HCT116 (cell line): ENCODE measurements at regions not wholly inside any gene's neighbourhood (a gene's known extent, or its start where the extent isn't known, plus 50 kb on each side); places are given as distances from the start of the nearest gene placed in this dataset.

Source experiments
- ATAC-seq: fragments of 200-7000 bp; cut with Tn5 transposase; 2 replicates; pipeline ENCODE4 v1.9.1; 2020; ENCODE audit warnings: mild to moderate bottlenecking, moderate library complexity
- BruUV-seq: library from RNA; stranded (reverse); fragments of 400-500 nt; replicated peaks from 2 replicates; lab custom pipeline; 2021; lab: Mats Ljungman, UMichigan
- CTCF ChIA-PET: fragments of 300-600 bp; sonication (Branson Sonifier 250); formaldehyde crosslinking; loops from one replicate; lab custom pipeline; 2021; ENCODE audit warnings: antibody characterized with exemption; lab: Charles Lee
- POLR2A ChIA-PET: fragments of 300-600, 350-600 bp; sonication (Branson Sonifier 250); formaldehyde crosslinking; loops from one replicate; lab custom pipeline; 2021; ENCODE audit warnings: antibody characterized with exemption; lab: Charles Lee
- RAD21 ChIA-PET, 2 experiments: fragments of 300-600 bp; sonication (Branson Sonifier 250); formaldehyde crosslinking; loops; one replicate each; lab custom pipeline; 2023; ENCODE audit warnings: low total read pairs in 2 of 2; ENCODE audit not compliant: uncharacterized antibody in 2 of 2, unreplicated experiment in 2 of 2, low non-redundant PET in 1 of 2; lab: Charles Lee
- DNase-seq: peaks from one replicate; pipeline ENCODE4 v3.0.0-alpha.2; 2010; ENCODE audit warnings: low read depth, low spot score
- H2AFZ ChIP-seq: fragments of 200-600 bp; shearing (Covaris generic), sonication (generic); 2 replicates; pipeline ENCODE4 v1.6.1; 2017; ENCODE audit warnings: low read depth, mixed run types, mixed read lengths, antibody characterized with exemption, low read length; ENCODE audit not compliant: poor library complexity, severe bottlenecking
- H3K27ac ChIP-seq: 2 replicates; pipeline ENCODE4 v1.5.1; 2012; ENCODE audit warnings: low read depth, low read length
- H3K27me3 ChIP-seq: fragments of 200-600 bp; sonication (generic); 2 replicates; pipeline ENCODE4 v1.6.1; 2016; ENCODE audit warnings: mixed run types, low read length, mixed read lengths; ENCODE audit not compliant: insufficient read depth
- H3K36me3 ChIP-seq, 2 experiments: fragments of 200-500 bp in 1 of 2; fragments of 200-600 bp in 1 of 2; sonication (Bioruptor generic) in 1 of 2; sonication (generic) in 1 of 2; 2 replicates each; pipeline versions ENCODE4 v1.5.1 to v1.6.1; 2014 to 2016; ENCODE audit warnings: low read length in 2 of 2, inconsistent platforms in 1 of 2, mixed read lengths in 1 of 2, mixed run types in 1 of 2; ENCODE audit not compliant: insufficient read depth in 2 of 2, control insufficient read depth in 1 of 2
- H3K4me1 ChIP-seq, 2 experiments: fragments of 200-600 bp in 1 of 2; sonication (generic) in 1 of 2; 2 replicates each; pipeline versions ENCODE4 v1.5.1 to v1.6.1; 2012 to 2017; ENCODE audit warnings: low read length in 2 of 2, inconsistent platforms in 1 of 2, mild to moderate bottlenecking in 1 of 2, mixed read lengths in 1 of 2, mixed run types in 1 of 2, moderate library complexity in 1 of 2; ENCODE audit not compliant: insufficient read depth in 2 of 2, control insufficient read depth in 1 of 2
- H3K4me2 ChIP-seq: fragments of 200-600 bp; sonication (generic); 2 replicates; pipeline ENCODE4 v1.6.1; 2017; ENCODE audit warnings: mixed run types, low read length, mixed read lengths
- H3K4me3 ChIP-seq, 2 experiments: fragments of 200-600 bp in 1 of 2; sonication (generic) in 1 of 2; replicated peaks in 1 of 2; 2 replicates each; pipeline ENCODE4 v1.5.1; 2011 to 2016; ENCODE audit warnings: low read length in 2 of 2, control low read depth in 1 of 2, low read depth in 1 of 2, mild to moderate bottlenecking in 1 of 2, mixed read lengths in 1 of 2, mixed run types in 1 of 2
- H3K79me2 ChIP-seq: fragments of 200-600 bp; sonication (generic); 2 replicates; pipeline ENCODE4 v1.6.1; 2017; ENCODE audit warnings: mild to moderate bottlenecking, mixed run types, low read length, moderate library complexity, mixed read lengths; ENCODE audit not compliant: insufficient read depth
- H3K9ac ChIP-seq: fragments of 200-600 bp; sonication (generic); 2 replicates; pipeline ENCODE4 v1.6.1; 2016; ENCODE audit warnings: low read length, mixed read lengths
- H3K9me2 ChIP-seq: fragments of 200-600 bp; sonication (generic), shearing (Covaris generic); 2 replicates; pipeline ENCODE4 v1.6.1; 2017; ENCODE audit warnings: mixed run types, mild to moderate bottlenecking, moderate library complexity; ENCODE audit not compliant: insufficient read depth
- H3K9me3 ChIP-seq, 2 experiments: fragments of 200-500 bp in 1 of 2; fragments of 200-600 bp in 1 of 2; sonication (Bioruptor generic) in 1 of 2; sonication (generic) in 1 of 2; 2 replicates each; pipeline ENCODE4 v1.6.1; 2014 to 2017; ENCODE audit warnings: low read length in 2 of 2, mixed read lengths in 2 of 2, inconsistent platforms in 1 of 2, low read depth in 1 of 2, mild to moderate bottlenecking in 1 of 2, mixed run types in 1 of 2, moderate library complexity in 1 of 2; ENCODE audit not compliant: control insufficient read depth in 1 of 2, insufficient read depth in 1 of 2
- H4K20me1 ChIP-seq: fragments of 200-600 bp; sonication (generic), shearing (Covaris generic); 2 replicates; pipeline ENCODE4 v1.6.1; 2017; ENCODE audit warnings: mixed run types, mild to moderate bottlenecking, moderate library complexity; ENCODE audit not compliant: insufficient read depth
- CBX3 ChIP-seq: IDR thresholded peaks from 2 replicates; pipeline ENCODE4 v1.6.1; 2012; ENCODE audit warnings: low read depth
- CEBPB ChIP-seq: IDR thresholded peaks from 2 replicates; pipeline ENCODE4 v1.6.1; 2012; ENCODE audit warnings: low read depth
- EGR1 ChIP-seq: IDR thresholded peaks from 2 replicates; pipeline ENCODE4 v1.6.1; 2012; ENCODE audit warnings: low read depth
- ELF1 ChIP-seq: IDR thresholded peaks from 2 replicates; pipeline ENCODE4 v1.6.1; 2012; ENCODE audit warnings: low read depth, borderline replicate concordance
- EZH2 ChIP-seq: fragments of 200-600 bp; sonication (generic); IDR thresholded peaks from 2 replicates; pipeline ENCODE4 v1.6.1; 2017; ENCODE audit warnings: antibody characterized with exemption, mixed run types
- FOSL1 ChIP-seq: IDR thresholded peaks from 2 replicates; pipeline ENCODE4 v1.6.1; 2012; ENCODE audit warnings: low read depth
- JUND ChIP-seq: IDR thresholded peaks from 2 replicates; pipeline ENCODE4 v1.6.1; 2012
- POLR2A ChIP-seq: IDR thresholded peaks from 2 replicates; pipeline ENCODE4 v1.7.0; 2011; ENCODE audit warnings: borderline replicate concordance; ENCODE audit not compliant: insufficient read depth, insufficient read length; ENCODE audit errors: extremely low read depth
- POLR2AphosphoS5 ChIP-seq: IDR thresholded peaks from 2 replicates; pipeline ENCODE4 v1.6.1; 2011; ENCODE audit warnings: mild to moderate bottlenecking, low read depth, low read length, moderate library complexity
- RAD21 ChIP-seq: IDR thresholded peaks from 2 replicates; pipeline ENCODE4 v1.6.1; 2012; ENCODE audit warnings: low read depth, mild to moderate bottlenecking
- SIN3A ChIP-seq: IDR thresholded peaks from 2 replicates; pipeline ENCODE4 v1.6.1; 2012; ENCODE audit warnings: low read depth
- SRF ChIP-seq: IDR thresholded peaks from 2 replicates; pipeline ENCODE4 v1.6.1; 2012; ENCODE audit warnings: low read depth
- YY1 ChIP-seq: IDR thresholded peaks from 2 replicates; pipeline ENCODE4 v1.6.1; 2011; ENCODE audit warnings: low read length, low read depth, moderate library complexity, mild to moderate bottlenecking; ENCODE audit not compliant: insufficient replicate concordance; ENCODE audit errors: extremely low read depth
- ZBTB33 ChIP-seq: IDR thresholded peaks from 2 replicates; pipeline ENCODE4 v1.6.1; 2011; ENCODE audit warnings: mild to moderate bottlenecking, low read length, moderate library complexity; ENCODE audit not compliant: insufficient replicate concordance; ENCODE audit errors: extremely low read depth
- ZFX ChIP-seq: fragments of 450-650 bp; IDR thresholded peaks from 2 replicates; pipeline ENCODE4 v1.6.1; 2017
- ZNF274 ChIP-seq: fragments of 200-500 bp; sonication (Bioruptor generic); IDR thresholded peaks from 2 replicates; pipeline ENCODE4 v1.6.1; 2014; ENCODE audit warnings: mild to moderate bottlenecking, low read depth, low read length, inconsistent platforms
- intact Hi-C: fragments of 100-400 bp; cut with micrococcal nuclease; formaldehyde crosslinking; loops from 2 replicates; pipeline ENCODE4 v1.10.0; 2022
- TF ChIP-seq, protein P1 (sequence below): IDR thresholded peaks from 2 replicates; pipeline ENCODE4 v1.6.1; 2012
- TF ChIP-seq, protein P2 (sequence below): IDR thresholded peaks from 2 replicates; pipeline ENCODE4 v1.6.1; 2012; ENCODE audit warnings: low read depth
- TF ChIP-seq, protein P3 (sequence below): IDR thresholded peaks from 2 replicates; pipeline ENCODE4 v1.6.1; 2012

GRCh38 chr16:50422926-50423325, 54.1 kb upstream of the BRD7 start:
- ATAC-seq (no peak), DNase-seq (no peak)
- ChIA-PET RAD21 (no interaction called here), CTCF (no interaction called here), POLR2A (no interaction called here)
- Histone ChIP-seq H3K4me2 (no peak overlapping the region), H3K27me3 (no peaks in the 10 kb centered on the region; the same call in 1 of the 2 replicates), H2AFZ (no peak overlapping the region), H3K27ac (no peak overlapping the region), H3K4me1 (no peaks in the 10 kb centered on the region), H3K36me3 (no peaks in the 10 kb centered on the region), H3K9ac (no peak overlapping the region), H3K9me3 (peaks cover 7 to 11% of the 10 kb centered on the region in 2 experiments), H3K9me2 (no peaks in the 10 kb centered on the region), H3K79me2 (no peaks in the 10 kb centered on the region), H3K4me3 (no peak overlapping the region), H4K20me1 (no peaks in the 10 kb centered on the region)
- TF ChIP-seq POLR2A (no peak), CEBPB (no peak), CBX3 (no peak), EGR1 (no peak), YY1 (no peak), RAD21 (no peak), JUND (no peak), ELF1 (no peak), ZNF274 (no peak), FOSL1 (no peak), POLR2AphosphoS5 (no peak), ZBTB33 (no peak), EZH2 (no peak), SIN3A (no peak), ZFX (no peak), SRF (no peak)
- TF ChIP-seq, protein P1, sequence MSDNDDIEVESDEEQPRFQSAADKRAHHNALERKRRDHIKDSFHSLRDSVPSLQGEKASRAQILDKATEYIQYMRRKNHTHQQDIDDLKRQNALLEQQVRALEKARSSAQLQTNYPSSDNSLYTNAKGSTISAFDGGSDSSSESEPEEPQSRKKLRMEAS = no peak
- TF ChIP-seq, protein P2, sequence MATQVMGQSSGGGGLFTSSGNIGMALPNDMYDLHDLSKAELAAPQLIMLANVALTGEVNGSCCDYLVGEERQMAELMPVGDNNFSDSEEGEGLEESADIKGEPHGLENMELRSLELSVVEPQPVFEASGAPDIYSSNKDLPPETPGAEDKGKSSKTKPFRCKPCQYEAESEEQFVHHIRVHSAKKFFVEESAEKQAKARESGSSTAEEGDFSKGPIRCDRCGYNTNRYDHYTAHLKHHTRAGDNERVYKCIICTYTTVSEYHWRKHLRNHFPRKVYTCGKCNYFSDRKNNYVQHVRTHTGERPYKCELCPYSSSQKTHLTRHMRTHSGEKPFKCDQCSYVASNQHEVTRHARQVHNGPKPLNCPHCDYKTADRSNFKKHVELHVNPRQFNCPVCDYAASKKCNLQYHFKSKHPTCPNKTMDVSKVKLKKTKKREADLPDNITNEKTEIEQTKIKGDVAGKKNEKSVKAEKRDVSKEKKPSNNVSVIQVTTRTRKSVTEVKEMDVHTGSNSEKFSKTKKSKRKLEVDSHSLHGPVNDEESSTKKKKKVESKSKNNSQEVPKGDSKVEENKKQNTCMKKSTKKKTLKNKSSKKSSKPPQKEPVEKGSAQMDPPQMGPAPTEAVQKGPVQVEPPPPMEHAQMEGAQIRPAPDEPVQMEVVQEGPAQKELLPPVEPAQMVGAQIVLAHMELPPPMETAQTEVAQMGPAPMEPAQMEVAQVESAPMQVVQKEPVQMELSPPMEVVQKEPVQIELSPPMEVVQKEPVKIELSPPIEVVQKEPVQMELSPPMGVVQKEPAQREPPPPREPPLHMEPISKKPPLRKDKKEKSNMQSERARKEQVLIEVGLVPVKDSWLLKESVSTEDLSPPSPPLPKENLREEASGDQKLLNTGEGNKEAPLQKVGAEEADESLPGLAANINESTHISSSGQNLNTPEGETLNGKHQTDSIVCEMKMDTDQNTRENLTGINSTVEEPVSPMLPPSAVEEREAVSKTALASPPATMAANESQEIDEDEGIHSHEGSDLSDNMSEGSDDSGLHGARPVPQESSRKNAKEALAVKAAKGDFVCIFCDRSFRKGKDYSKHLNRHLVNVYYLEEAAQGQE = no peak
- TF ChIP-seq, protein P3, sequence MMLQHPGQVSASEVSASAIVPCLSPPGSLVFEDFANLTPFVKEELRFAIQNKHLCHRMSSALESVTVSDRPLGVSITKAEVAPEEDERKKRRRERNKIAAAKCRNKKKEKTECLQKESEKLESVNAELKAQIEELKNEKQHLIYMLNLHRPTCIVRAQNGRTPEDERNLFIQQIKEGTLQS = no peak
- intact Hi-C loops = no loop called here
- no TSS peak for BruUV-seq
